ENCODE measurements at regions not wholly inside any gene's neighbourhood (a gene's known extent, or its start where the extent isn't known, plus 50 kb on each side); places are given as distances from the start of the nearest gene placed in this dataset.

- Histone ChIP-seq H3K4me3 (ENCODE audit: low read depth, low read length) (no peak overlapping the region), H3K9me3 (ENCODE audit: control insufficient read depth, insufficient read depth, low read depth, low read length) (no peaks in the 10 kb centered on the region), H3K4me1 (ENCODE audit: control insufficient read depth, insufficient read depth, low read length) (no peaks in the 10 kb centered on the region), H3K36me3 (ENCODE audit: control insufficient read depth in 2 of 2, insufficient read depth in 1 of 2, low read length in 2 of 2) (no peaks in the 10 kb centered on the region), H3K27ac (ENCODE audit: extremely low read depth, low read depth, low read length) (no peak overlapping the region)
- CTCF ChIA-PET, result no interaction called here
- TF ChIP-seq ZFHX2 (tag by site-specific recombination; conservative IDR thresholded peaks at IDR 0.05) (0 out of 2 replicates have a peak, but pooled peaks have one; percentile 9), ZBTB44 (tag by site-specific recombination; IDR thresholded peaks at IDR 0.05) (no peak)
- POLR2A ChIA-PET, result no interaction called here
These were observed 78.1 kb upstream of the GALNT9 start for GRCh38 chr12:132407451-132407961.

GRCh38 chr12:132406493-132407450 lies 77.4 kb upstream of the GALNT9 start:
- POLR2A ChIA-PET, result no interaction called here
- Histone ChIP-seq H3K4me1 (ENCODE audit: control insufficient read depth, insufficient read depth, low read length) (no peaks in the 10 kb centered on the region), H3K4me3 (ENCODE audit: low read depth, low read length) (no peak overlapping the region), H3K9me3 (ENCODE audit: control insufficient read depth, insufficient read depth, low read depth, low read length) (no peaks in the 10 kb centered on the region), H3K36me3 (ENCODE audit: control insufficient read depth in 2 of 2, insufficient read depth in 1 of 2, low read length in 2 of 2) (no peaks in the 10 kb centered on the region), H3K27ac (ENCODE audit: extremely low read depth, low read depth, low read length) (no peak overlapping the region)
- TF ChIP-seq EGR2 (tag by site-specific recombination; IDR thresholded peaks at IDR 0.05; ENCODE audit: low read depth) (peak; percentile 19; the same call in 1 of the 2 replicates), INSM2 (tag by site-specific recombination; IDR thresholded peaks at IDR 0.05) (no peak)
- CTCF ChIA-PET, result no interaction called here

- peak; percentile 70 for TF ChIP-seq ZNF335 (tag by site-specific recombination; conservative IDR thresholded peaks at IDR 0.05)
- no peak for TF ChIP-seq GLIS2 (tag by site-specific recombination; IDR thresholded peaks at IDR 0.05)
- Histone ChIP-seq H3K9me3 (ENCODE audit: control insufficient read depth, insufficient read depth, low read depth, low read length) (no peaks in the 10 kb centered on the region), H3K27ac (ENCODE audit: extremely low read depth, low read depth, low read length) (no peak overlapping the region), H3K4me1 (ENCODE audit: control insufficient read depth, insufficient read depth, low read length) (no peaks in the 10 kb centered on the region), H3K4me3 (ENCODE audit: low read depth, low read length) (no peak overlapping the region), H3K36me3 (ENCODE audit: control insufficient read depth in 2 of 2, insufficient read depth in 1 of 2, low read length in 2 of 2) (no peaks in the 10 kb centered on the region)
- CTCF ChIA-PET, result interaction anchor here (1.2 kb wide), 1 partner anchor 8 kb away, joined by 6 read pairs; no protein-coding TSS in a partner anchor
- POLR2A ChIA-PET, result no interaction called here
These were observed 76.4 kb upstream of the GALNT9 start for GRCh38 chr12:132405742-132406251.

- 0 out of 2 replicates have a peak, but pooled peaks have one; percentile 8 for TF ChIP-seq EGR2 (tag by site-specific recombination; IDR thresholded peaks at IDR 0.05; ENCODE audit: low read depth)
- TF ChIP-seq ZNF629 (tag by site-specific recombination; IDR thresholded peaks at IDR 0.05), result no peak
- no peak for TF ChIP-seq ZNF157 (tag by site-specific recombination; IDR thresholded peaks at IDR 0.05)
- TF ChIP-seq SALL2 (tag by site-specific recombination; IDR thresholded peaks at IDR 0.05; ENCODE audit: borderline replicate concordance), result no peak
- no peak for TF ChIP-seq ZNF19 (tag by site-specific recombination; IDR thresholded peaks at IDR 0.05; ENCODE audit: low read depth)
- H3K9me3 ChIP-seq (ENCODE audit: control insufficient read depth, insufficient read depth, low read depth, low read length), result no peaks in the 10 kb centered on the region
- H3K4me3 ChIP-seq (ENCODE audit: low read depth, low read length), result no peak overlapping the region
- no peak overlapping the region for H3K27ac ChIP-seq (ENCODE audit: extremely low read depth, low read depth, low read length)
- H3K4me1 ChIP-seq (ENCODE audit: control insufficient read depth, insufficient read depth, low read length), result no peaks in the 10 kb centered on the region
- ChIA-PET POLR2A (no interaction called here), CTCF (interaction anchor here (1.2 kb wide), 1 partner anchor 9 kb away, joined by 6 read pairs; no protein-coding TSS in a partner anchor)
- H3K36me3 ChIP-seq (ENCODE audit: control insufficient read depth in 2 of 2, insufficient read depth in 1 of 2, low read length in 2 of 2), result no peaks in the 10 kb centered on the region
These were observed 75.8 kb upstream of the GALNT9 start for GRCh38 chr12:132404951-132405741.

Data from HEK293 (cell line).